HG03135 (cell line): ENCODE measurements at regions not wholly inside any gene's neighbourhood (a gene's known extent, or its start where the extent isn't known, plus 50 kb on each side); places are given as distances from the start of the nearest gene placed in this dataset.

Experiments used
- ATAC-seq: cut with Tn5 transposase; IDR thresholded peaks from one replicate; pipeline ENCODE4 v1.9.1; 2021; ENCODE audit warnings: mild to moderate bottlenecking, moderate library complexity; ENCODE audit not compliant: unreplicated experiment

DNA sequence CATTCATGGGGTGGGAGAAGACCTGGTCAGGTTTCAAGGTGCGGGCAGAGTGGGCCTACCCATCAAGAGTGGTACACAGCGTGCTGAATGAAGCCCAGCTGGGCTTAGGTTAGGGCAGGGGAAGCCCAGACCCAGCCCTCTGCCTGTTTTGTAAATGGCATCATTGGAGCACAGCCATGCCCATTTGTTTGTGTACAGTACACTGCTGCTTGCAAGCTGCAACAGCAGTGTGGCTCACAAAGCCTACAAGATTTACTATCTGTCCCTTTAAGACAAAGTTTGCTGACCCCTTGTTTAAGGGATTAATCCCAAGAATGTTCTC is 230.1 kb upstream of the TNRC6C start:
- ATAC-seq = no peak

DNA sequence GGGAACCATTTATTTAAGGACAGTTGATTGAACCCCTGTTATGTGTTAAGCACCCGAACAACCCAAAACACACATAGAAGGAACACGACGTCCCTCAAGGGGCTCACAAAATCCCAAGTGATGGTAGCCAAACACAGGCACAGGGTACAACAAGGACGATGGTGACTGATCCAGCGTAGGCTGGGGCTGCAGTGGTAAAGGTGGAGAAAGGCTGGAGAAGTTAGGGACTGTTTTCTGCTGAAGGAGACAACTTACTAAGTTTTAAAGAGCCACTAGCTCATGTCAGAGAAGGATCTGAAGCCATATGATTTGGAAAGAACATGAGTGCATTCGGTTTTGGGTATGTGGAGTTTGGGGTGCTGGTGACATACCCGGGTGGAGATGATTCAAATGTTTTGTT is 229.6 kb upstream of the TNRC6C start:
- no peak for ATAC-seq

DNA sequence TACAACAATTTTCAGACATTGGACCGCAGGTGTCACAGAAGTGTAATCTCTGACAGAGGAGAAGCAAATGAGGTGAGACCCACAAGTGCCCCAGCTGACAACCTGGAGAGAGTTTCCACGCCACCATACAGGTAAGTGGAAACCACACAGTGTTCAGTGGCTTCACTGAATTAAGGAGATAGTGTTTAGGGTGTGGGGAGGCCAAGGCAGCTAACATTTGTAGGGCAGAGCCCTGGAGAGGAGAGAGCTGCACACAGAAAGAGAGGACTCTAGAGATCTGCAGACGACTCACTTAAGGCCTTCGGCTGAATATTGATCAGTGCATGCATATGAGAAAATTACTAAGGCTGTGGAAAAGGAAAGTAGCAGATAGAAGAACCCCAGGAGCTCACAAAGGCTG is 228.9 kb upstream of the TNRC6C start:
- ATAC-seq = no peak

DNA sequence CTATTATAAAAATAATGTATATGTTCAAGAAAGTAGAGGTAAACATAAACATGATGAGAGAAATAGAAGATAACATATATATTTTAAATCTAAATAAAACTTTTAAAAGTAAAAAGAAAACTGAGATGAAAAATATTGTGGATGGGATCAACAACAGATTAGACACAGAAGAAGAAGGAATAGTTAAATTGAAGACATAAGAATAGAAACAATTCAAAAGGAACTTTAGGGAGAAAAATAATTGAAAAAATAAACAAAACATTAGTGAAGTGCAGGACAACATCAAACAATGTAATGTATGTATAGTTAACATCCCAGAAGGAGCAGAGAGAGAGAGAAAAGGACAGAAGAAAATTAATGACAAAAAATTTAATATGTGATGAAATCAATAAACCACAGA is 228.1 kb upstream of the TNRC6C start:
- ATAC-seq = no peak

DNA sequence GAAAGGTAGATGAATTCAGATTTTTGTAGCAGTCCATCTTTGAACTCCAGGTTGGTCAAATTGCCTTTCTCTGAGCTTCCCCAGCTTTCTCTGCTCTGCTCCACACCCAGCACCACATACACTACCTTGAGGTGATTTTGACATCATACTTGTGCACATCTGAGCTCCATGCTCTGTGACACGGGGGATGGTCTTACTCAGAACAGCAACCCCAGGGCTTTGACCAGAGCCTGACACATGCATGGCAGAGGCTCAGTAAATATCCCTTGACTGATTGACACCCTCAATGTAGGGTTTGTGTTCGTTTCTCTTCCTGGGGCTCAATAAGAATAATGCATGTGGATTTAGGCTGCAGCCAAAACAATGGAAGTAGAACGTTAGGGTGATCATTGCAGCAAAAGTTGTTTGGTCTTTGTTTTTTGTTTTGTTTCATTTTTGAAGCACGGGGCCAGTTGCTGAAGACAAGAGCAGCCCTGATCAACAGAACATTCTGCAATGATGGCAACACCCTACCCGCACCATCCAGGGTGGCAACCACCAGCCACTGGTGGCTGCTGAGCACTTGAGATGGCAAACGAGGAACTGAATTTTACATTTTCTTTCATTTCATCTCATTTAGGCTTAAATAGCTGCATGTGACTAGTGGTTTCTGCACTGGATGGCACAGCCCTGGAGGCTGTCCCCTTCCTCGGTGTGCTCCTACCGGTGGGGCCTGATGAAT is 224.8 kb upstream of the TNRC6C start:
- no peak for ATAC-seq

DNA sequence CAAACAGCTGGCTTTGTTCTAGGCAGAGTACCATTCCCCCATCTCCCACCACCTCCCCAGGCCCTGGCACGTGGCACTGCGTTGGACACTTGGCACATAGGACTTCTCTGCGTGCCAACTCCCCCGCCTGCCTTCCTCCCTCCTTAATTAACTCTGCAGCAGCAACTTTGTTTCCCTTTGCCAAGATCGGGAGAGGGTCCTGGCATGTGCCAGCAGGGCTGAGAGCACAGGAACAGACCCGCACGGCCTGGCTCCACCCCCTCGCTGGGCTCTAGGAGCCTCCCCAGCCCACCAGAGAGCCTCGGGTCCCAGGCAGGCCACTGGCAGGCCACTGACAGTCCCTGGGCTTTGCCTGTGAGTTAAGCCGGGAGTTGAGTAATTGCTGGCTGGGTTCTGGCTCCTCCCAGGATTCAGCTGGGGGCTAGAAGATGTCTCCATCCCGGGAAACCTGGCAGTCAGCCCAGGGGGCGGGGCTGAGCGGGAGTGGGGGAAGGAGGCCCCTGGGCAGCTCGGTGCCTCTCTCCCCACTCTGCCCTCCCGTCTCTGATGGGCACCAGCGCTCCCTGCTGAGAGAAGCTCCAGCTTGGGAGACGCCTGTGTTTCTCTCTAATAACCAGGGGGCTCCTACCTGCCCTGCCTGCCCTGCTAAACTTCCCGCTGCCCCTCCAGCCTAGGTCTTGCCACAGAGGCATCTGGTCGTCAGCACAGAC is 224.0 kb upstream of the TNRC6C start:
- ATAC-seq = no peak

DNA sequence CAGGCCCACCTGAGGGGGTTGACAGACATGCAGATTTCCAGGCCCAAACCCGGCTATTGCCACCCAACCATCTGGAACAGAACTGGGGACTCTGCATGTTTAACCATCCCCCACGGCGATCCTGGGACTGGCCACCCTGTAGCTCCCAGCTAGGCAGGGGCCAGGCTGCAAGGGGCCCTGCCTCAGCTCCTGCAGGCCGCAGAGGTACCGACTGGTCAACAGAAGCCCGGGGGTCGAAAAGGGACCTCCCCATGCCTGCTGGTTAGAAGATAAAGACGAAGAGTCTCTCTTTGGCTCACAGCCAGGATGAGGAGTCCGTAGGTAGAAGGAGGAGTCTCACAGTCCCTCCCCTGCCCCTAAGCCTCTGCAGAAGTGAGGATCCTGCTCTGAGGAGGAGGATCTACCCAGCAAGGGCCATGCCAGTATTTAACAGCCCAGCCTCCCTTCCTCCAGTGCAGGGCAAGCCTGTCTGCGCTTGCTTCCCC is 223.4 kb upstream of the TNRC6C start:
- no peak for ATAC-seq

DNA sequence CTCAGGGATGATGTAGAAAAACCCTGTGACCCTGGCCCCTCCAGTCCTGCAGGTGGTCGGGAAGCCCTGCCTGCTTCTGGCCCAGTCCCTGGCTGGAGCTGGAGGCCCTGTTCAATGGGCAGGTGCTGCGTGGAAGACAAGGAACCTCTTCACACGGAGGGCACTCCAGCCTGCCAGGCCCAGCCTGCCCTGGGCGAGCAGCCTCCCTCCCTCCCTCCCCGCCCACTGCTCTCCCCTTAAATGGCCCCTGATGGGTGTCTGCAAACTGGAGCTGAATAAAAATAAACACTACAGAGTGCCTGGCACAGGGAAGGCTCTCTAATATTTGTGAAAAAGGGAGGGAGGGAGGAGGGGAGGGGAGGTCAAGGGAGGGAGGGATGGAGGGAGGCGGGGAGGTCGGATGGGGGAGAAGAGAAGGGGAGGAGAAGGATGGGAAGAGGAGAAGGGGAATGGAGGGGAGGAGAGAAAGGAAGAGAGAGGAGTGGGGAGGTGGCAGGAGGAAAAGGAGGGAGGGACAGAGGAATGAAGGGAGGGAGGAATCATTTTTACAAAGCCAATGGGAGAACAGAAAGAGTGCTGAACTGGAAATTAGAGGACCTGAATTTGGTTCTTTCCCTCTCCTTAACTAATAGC is 222.8 kb upstream of the TNRC6C start:
- ATAC-seq = no peak

DNA sequence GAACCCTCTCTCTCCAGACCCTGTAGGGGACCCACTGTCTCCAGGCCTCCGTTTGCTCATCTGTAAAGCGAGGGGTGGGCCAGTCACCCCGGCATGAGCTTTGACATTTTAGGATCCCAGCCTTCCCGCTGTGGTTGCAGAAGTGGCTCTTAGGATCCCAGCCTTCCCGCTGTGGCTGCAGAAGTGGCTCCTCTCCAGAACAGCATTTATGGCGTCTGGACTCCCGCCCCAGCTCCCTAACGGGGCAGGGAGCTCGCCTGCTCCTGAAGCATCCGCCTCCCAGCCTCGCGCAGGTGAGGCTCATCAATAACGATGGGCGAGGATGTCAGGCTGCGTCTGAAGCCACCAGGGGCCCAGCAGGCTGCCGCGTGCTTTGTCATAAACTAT is 222.3 kb upstream of the TNRC6C start:
- ATAC-seq = no peak

DNA sequence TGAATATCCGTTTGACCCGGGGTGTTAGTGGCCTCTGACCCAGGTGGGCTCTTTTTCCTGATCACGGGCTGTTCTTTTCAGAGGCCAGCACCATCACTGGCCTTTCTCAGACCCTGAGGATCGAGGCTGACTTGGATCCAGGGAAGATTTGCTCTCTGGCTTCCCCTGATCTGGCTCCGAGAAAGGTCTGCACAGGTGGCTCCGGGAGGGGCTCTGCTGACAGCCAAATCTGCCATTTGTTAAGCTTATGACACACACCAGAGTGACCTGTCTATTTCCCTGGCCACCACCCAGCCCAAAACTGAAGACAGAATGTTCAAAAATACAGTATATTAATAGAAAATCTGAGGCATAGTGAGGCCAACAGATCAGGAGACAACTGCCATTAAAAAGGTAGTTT is 221.8 kb upstream of the TNRC6C start:
- ATAC-seq = no peak

DNA sequence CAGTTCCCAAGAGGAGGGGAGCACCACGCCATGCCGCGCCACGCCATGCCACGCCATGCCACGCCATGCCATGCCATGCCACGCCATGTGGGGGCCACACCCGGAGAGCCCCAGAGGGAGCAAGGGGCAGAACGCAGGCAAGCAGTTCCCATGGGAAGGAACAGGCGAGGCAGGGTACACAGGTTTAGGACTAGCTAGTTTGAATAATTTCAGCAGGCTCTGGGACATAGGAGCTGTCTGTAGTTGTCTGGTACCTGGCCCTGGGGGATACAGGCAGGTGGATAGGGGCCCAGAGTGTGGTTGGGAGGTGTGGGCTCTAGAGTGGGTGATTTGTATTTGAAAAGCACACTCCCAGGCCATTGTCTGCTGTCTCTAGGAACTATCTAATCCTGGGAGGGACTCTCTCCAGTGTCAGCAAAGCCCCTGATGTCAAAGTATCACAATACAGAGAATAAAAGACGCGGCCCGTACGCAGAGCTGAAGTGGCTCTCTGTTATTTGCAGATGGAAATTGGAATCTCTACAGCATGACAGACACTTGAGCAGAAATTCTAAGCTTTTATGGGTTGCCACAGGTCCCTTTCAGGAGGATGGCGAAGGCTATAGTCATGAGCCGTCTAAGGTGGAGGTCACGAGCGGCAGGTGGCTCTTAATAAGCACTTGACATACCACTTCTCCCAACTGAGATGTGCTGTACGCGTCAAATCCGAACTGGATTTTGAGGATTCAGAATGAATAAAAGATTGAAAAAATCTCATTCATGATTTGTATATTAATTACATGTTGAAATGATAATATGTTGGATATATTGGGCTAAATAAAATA is 220.8 kb upstream of the TNRC6C start:
- no peak for ATAC-seq

DNA sequence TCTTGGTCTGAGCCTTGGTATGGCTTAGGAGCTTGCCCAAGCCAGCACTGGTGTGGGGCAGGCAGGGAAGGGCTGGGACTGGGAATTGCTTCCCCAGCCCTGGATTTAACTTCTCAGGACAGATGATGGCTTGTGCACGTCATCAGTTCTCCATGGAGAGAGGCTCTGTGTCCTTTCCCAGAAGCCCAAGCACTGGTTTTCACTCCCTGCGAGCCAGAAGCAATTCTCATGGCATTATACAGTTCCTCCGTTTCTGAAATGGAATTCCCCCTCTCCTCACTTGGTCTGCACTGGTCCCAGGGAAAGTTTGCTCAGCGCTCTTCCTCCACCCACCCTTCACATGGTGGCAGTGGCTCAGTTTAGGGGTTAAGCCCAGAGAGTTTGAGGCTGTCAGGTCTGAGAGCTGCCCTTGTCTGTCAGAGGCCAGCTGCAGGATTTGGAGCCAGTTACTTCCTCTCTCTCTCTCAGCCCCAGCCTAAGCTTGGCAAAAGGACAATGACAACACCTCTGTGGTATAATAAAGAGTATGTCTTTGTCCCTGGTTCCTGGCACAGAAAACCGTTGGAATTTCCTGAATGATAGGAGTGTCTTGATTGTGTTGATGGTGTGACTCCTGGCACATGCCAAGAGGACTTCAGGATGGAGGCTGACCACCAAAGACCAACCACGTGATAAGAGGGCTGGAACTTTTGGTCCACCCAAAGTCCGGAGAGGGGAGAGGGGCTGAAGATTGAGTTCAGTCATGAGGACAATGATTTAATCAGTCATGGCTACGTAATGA is 219.6 kb upstream of the TNRC6C start:
- ATAC-seq = no peak

DNA sequence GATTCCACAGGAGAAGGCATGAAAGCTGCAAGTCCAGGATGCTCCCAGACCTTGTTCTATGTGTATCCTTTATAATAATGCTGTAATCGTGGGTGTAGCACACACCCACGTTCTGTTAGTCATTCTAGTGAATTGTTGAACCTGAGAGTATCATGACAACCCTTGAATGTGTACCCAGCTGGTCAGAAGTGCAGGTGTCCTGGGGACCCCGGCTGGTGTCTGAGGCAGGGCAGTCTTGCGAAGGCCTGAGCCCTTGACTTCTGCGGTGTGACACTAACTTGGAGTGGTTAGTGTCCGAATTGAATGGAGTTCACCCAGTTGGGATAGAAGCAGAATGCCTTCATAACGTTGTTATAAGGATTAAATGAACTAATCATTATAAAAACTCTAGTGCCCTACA is 218.0 kb upstream of the TNRC6C start:
- ATAC-seq = no peak

DNA sequence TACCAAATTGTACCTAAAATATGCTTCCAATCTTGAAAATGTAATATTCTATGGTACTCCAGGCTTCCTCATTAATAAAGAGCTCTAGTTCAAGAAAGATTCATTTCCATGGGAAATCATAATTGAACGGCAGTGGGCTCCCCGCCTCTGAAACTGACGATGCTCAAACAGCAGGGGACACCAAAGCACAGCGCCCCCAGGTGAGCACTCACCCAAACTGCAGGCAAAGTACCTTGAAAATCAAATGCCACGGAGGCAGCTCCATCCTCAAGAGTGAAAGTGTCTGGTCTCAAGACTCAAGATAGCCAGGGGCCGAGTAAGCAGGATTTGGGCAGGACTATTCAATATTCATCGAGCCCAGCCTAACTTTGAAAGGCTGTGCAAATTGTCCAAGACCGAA is 217.4 kb upstream of the TNRC6C start:
- no peak for ATAC-seq

DNA sequence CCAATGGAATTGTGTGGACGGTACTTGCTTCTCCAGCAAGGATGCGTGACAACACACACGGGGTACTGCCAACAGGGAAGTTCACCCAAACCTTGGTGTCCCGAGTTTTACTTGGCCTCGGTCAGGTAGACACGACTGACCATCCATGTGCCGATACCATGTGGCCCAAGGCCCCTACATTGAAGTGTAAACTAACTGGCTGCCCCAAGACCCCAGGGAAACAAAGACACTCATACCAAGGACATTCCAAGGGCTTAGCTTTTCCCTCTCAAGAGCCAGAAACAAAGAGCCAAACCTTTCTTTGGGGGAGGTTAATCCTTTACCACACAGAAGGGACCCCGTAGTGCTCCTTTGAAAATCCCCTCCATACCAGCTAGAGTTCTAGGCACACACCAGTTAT is 215.9 kb upstream of the TNRC6C start:
- ATAC-seq = no peak

DNA sequence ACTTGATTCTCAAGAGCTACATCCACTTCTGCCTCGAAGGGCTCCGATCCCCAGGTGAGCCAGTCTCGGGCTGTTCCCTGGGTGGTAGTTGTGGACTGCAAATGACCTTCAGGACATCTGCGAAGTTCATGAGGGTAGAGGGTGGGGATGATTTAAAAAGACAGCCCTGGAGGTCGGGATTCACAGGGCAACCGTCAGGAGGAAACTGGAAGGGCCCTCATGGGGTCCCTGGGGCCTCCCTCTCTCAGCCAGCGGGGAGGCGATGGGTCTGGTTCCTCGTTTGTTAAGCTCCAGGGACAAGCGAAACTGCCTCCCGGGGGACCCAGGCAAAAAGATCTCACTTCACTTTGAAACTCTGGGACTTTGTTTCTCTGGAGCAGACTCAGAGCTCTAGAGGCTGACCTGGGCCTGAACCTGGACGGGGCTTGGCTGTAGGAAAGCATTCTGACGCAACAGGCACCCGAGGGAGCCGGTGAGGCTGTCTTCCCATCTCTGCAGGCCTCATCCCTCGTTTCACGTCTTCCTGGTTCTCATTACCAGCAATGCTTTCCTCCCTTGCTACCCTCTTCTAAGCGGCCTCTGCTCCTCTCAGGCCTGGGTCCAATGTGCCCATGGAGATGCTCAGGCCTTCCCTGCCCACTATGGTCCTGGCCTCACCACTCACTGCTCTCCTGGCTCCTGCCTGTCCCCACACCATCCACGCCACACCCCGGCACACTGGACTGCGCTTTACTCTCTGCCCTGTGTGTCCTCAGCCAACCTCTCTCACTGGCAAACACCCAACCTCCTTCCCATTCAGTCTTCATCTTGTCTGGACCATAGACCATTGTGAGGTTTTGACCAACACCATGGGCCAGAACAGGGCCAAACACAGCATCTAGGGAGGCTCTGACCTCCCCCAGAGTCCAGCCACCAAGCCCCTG is 214.2 kb upstream of the TNRC6C start:
- no peak for ATAC-seq

DNA sequence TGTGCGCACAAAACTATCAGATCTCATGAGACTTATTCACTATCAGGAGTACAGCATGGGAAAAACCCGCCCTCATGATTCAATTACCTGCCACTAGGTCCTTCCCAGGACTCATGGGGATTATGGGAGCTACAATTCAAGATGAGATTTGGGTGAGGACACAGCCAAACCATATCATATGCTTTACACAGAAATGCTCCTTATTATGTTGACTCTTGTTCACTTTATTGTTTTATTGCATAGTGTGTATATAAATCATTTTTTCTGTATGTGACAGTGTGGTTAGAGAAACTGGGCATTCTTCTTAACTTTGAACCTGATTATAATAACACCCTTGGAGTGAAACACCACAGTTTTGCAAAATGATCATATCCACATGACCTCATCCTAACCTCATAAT is 212.8 kb upstream of the TNRC6C start:
- ATAC-seq = no peak

DNA sequence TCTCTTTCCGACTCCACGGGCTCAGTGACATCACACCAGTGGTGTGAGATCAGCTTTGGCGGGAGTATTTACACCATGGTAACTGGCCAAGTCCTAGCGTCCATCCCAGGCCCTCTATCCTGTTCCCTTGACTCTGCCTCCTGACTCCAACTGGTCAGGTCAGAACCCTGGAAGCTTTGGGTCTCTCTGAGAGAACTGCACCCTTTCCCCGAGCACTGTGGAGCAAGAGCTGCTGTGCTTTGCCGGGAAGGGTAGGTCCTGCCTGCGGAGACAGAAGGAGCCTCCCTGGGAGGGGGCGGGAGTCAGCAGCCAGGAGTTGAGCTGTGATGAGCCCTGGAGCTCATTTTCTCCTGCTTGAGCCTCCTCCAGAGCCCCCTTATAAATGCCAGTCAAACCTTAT is 212.1 kb upstream of the TNRC6C start:
- ATAC-seq = no peak

DNA sequence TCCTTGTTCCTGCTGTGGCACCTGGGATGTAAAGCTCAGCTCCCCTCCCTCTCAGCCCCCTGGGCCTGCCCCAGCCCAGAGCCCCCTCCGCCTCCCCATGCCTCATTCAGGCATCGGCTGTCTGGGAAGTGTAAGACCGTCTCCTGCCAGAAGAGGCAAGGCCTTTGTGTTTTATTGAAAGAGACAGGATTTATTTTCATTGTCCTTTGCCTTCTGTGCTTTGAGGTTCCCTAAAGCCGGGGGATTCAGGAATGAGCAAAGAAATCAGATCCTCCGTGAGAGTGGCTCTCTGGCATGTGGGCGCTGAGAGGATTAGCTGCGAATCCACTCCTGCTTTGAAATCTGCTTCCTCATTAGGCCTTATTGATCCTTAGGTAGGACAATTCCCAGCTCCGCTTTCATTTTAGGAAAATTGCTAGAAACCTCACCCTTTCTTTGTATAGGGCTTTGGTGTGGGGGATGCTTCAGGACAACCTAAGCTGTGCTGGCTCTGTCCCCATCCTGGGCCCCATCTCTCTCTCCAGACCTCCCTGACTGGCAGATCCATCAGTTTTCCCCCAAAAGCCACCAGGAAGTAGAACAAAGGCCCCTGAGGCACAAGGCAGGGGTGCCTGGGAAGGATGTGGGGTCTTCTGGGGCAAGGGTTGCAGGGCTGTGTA is 211.5 kb upstream of the TNRC6C start:
- no peak for ATAC-seq
